ENCODE measurements at regions not wholly inside any gene's neighbourhood (a gene's known extent, or its start where the extent isn't known, plus 50 kb on each side); places are given as distances from the start of the nearest gene placed in this dataset.

GRCh38 chr14:29240066-29240465 lies 473.5 kb downstream of the FOXG1 start:
- no peak for TF ChIP-seq EZH2 (IDR thresholded peaks at IDR 0.05; ENCODE audit: borderline replicate concordance, low read length)
- TF ChIP-seq, protein P1, sequence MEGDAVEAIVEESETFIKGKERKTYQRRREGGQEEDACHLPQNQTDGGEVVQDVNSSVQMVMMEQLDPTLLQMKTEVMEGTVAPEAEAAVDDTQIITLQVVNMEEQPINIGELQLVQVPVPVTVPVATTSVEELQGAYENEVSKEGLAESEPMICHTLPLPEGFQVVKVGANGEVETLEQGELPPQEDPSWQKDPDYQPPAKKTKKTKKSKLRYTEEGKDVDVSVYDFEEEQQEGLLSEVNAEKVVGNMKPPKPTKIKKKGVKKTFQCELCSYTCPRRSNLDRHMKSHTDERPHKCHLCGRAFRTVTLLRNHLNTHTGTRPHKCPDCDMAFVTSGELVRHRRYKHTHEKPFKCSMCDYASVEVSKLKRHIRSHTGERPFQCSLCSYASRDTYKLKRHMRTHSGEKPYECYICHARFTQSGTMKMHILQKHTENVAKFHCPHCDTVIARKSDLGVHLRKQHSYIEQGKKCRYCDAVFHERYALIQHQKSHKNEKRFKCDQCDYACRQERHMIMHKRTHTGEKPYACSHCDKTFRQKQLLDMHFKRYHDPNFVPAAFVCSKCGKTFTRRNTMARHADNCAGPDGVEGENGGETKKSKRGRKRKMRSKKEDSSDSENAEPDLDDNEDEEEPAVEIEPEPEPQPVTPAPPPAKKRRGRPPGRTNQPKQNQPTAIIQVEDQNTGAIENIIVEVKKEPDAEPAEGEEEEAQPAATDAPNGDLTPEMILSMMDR (conservative IDR thresholded peaks at IDR 0.05 in 1 of 2, IDR thresholded peaks at IDR 0.05 in 1 of 2; ENCODE audit: extremely low read depth in 1 of 2, insufficient read depth in 1 of 2, low read depth in 1 of 2, low read length in 2 of 2), result no peak
